Muscle layer of colon (tissue), 2 donors: ENCODE measurements at regions not wholly inside any gene's neighbourhood (a gene's known extent, or its start where the extent isn't known, plus 50 kb on each side); places are given as distances from the start of the nearest gene placed in this dataset.

Experiments used
- H3K27ac ChIP-seq: one replicate; pipeline ENCODE4 v1.7.0; 2013; ENCODE audit warnings: low read depth, mild to moderate bottlenecking, low read length, moderate library complexity
- H3K27me3 ChIP-seq, 2 donors: one replicate each; pipeline ENCODE4 v1.7.0; 2013; ENCODE audit warnings: low read length in 2 of 2, mild to moderate bottlenecking in 2 of 2; ENCODE audit not compliant: insufficient read depth in 2 of 2, control insufficient read depth in 1 of 2
- H3K36me3 ChIP-seq: one replicate; pipeline ENCODE4 v1.7.0; 2013; ENCODE audit warnings: mild to moderate bottlenecking, low read length; ENCODE audit not compliant: insufficient read depth
- H3K4me1 ChIP-seq: one replicate; pipeline ENCODE4 v1.7.0; 2013; ENCODE audit warnings: mild to moderate bottlenecking, low read length; ENCODE audit not compliant: insufficient read depth
- H3K4me3 ChIP-seq, 2 donors: one replicate each; pipeline ENCODE4 v1.7.0; 2013; ENCODE audit warnings: low read length in 2 of 2, low read depth in 1 of 2, mild to moderate bottlenecking in 1 of 2, moderate library complexity in 1 of 2
- H3K9ac ChIP-seq: one replicate; pipeline ENCODE4 v1.7.0; 2013; ENCODE audit warnings: low read length
- H3K9me3 ChIP-seq: one replicate; pipeline ENCODE4 v1.7.0; 2013; ENCODE audit warnings: mild to moderate bottlenecking, low read length
- donor health status: abdominal sarcoma.
- donor health status: Adenocarcinoma of cecum.

DNA sequence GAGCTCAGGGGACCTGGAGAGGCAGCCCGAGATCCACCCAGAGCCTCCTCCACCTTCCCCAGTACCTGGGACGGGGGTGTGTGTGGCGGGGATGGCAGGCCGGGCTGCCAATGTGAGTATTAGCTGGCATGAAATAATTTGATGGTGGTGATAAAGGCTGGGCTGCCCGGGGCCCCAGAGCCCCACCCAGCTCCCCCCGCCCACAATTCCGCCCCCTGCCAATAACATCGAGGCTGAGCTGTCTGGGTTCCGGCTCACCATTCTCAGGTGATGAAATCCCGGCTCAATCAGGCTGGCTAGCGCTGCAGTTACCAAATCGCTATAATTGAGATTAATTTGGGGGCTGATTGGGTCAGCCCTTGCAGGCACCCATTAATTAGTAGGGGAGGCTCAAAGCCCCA is 103.8 kb upstream of the CASZ1 start:
- Histone ChIP-seq H3K36me3 (no peaks in the 10 kb centered on the region), H3K27ac (no peak overlapping the region), H3K4me3 (no peak overlapping the region), H3K4me1 (no peaks in the 10 kb centered on the region), H3K9ac (no peak overlapping the region), H3K27me3 (peaks cover 0 to 26% of the 10 kb centered on the region in 2 donors), H3K9me3 (no peaks in the 10 kb centered on the region)

- Histone ChIP-seq H3K27ac (no peak overlapping the region), H3K9ac (no peak overlapping the region), H3K27me3 (peaks cover 0 to 26% of the 10 kb centered on the region in 2 donors), H3K9me3 (no peaks in the 10 kb centered on the region), H3K4me3 (no peak overlapping the region), H3K4me1 (no peaks in the 10 kb centered on the region), H3K36me3 (no peaks in the 10 kb centered on the region)
Observed at GRCh38 chr1:10900691-10901090, 104.2 kb upstream of the CASZ1 start.

GRCh38 chr1:10901091-10901890 is 104.8 kb upstream of the CASZ1 start:
- Histone ChIP-seq H3K4me1 (no peaks in the 10 kb centered on the region), H3K27me3 (peaks cover 0 to 30% of the 10 kb centered on the region in 2 donors), H3K27ac (no peak overlapping the region), H3K9ac (no peak overlapping the region), H3K36me3 (no peaks in the 10 kb centered on the region), H3K4me3 (no peak overlapping the region), H3K9me3 (no peaks in the 10 kb centered on the region)

GRCh38 chr1:10901891-10902805 is 105.7 kb upstream of the CASZ1 start:
- Histone ChIP-seq H3K4me1 (no peaks in the 10 kb centered on the region), H3K27ac (no peak overlapping the region), H3K36me3 (no peaks in the 10 kb centered on the region), H3K4me3 (no peak overlapping the region), H3K9me3 (no peaks in the 10 kb centered on the region), H3K9ac (no peak overlapping the region), H3K27me3 (peaks cover 0 to 33% of the 10 kb centered on the region in 2 donors)

GRCh38 chr1:10903421-10903820 is 107.0 kb upstream of the CASZ1 start:
- Histone ChIP-seq H3K9ac (no peak overlapping the region), H3K27me3 (peaks cover 0 to 28% of the 10 kb centered on the region in 2 donors), H3K4me1 (no peaks in the 10 kb centered on the region), H3K36me3 (no peaks in the 10 kb centered on the region), H3K27ac (no peak overlapping the region), H3K4me3 (no peak overlapping the region), H3K9me3 (no peaks in the 10 kb centered on the region)

DNA sequence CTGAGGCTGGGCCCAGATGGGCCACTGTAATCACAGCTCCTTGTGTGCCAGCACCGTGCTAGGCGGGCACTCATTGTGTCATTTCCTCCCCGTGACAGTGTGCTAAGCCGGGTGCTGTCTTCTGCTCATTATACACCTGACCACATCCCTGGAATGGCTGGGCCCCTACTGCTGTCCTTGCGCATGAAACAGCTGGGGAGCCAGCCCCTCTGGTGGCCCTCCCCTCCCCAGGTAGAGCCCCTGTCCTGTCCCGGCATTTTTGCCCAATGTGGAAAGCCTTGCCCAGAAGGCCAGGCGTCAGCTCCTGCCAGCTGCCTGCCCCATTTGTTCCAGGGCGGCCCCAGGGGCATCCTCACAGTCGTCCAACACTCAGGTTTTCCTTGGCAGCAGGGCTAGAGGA is 107.4 kb upstream of the CASZ1 start:
- Histone ChIP-seq H3K36me3 (no peaks in the 10 kb centered on the region), H3K27me3 (peaks cover 0 to 24% of the 10 kb centered on the region in 2 donors), H3K4me3 (no peak overlapping the region), H3K9ac (no peak overlapping the region), H3K9me3 (no peaks in the 10 kb centered on the region), H3K27ac (no peak overlapping the region), H3K4me1 (no peaks in the 10 kb centered on the region)

- Histone ChIP-seq H3K27ac (no peak overlapping the region), H3K9ac (no peak overlapping the region), H3K4me3 (no peak overlapping the region), H3K27me3 (peaks cover 0 to 20% of the 10 kb centered on the region in 2 donors), H3K9me3 (no peaks in the 10 kb centered on the region), H3K36me3 (no peaks in the 10 kb centered on the region), H3K4me1 (no peaks in the 10 kb centered on the region)
Observed at GRCh38 chr1:10904396-10905358, 107.8 kb upstream of the TARDBP start.

DNA sequence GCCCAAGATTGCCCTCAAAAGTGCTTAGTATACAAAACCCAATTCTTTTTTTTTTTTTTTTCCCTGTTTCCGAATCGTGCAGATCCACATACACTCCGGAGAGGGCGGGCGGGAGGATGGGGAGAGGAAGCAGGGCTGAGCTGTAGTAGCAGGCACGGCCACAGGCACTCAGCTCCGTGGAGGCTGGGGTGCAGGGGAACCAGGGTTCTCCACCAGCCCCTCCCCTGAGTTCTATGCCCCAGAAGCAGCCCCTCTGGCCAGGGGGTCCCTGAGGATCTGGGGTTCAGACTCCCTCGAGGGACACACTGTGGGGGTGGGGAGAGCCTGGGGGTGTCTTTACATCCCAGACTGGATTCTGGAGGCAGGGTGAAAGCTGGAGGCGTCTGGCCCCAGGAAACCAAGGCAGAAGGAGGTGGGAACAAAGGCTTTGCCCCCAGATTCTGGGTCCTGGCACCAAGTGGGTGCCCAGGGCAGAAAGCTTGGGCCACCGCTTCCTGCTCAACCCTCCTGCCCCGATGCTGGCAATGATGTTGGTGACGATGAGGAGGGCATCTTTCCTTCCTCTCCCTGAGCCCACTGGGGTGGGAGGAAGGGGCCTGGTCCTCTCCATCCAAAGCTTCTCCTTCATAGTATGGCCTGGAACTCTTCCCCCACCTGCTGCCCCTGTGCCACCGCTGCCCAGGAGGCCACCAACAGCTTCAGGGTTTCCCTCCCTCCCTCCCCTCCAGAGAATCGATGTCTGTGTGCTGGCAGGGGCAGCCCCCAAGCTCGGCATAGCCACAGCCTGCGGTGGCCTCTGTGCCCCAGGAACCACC is 106.4 kb upstream of the TARDBP start:
- Histone ChIP-seq H3K9me3 (no peaks in the 10 kb centered on the region), H3K4me1 (no peaks in the 10 kb centered on the region), H3K36me3 (no peaks in the 10 kb centered on the region), H3K27ac (no peak overlapping the region), H3K4me3 (no peak overlapping the region), H3K27me3 (peaks cover 0 to 10% of the 10 kb centered on the region in 2 donors), H3K9ac (no peak overlapping the region)

- Histone ChIP-seq H3K4me1 (no peaks in the 10 kb centered on the region), H3K9ac (no peak overlapping the region), H3K36me3 (no peaks in the 10 kb centered on the region), H3K27ac (no peak overlapping the region), H3K9me3 (no peaks in the 10 kb centered on the region), H3K4me3 (no peak overlapping the region), H3K27me3 (peaks cover 0 to 10% of the 10 kb centered on the region in 2 donors)
Observed at GRCh38 chr1:10906866-10907519, 105.5 kb upstream of the TARDBP start.

DNA sequence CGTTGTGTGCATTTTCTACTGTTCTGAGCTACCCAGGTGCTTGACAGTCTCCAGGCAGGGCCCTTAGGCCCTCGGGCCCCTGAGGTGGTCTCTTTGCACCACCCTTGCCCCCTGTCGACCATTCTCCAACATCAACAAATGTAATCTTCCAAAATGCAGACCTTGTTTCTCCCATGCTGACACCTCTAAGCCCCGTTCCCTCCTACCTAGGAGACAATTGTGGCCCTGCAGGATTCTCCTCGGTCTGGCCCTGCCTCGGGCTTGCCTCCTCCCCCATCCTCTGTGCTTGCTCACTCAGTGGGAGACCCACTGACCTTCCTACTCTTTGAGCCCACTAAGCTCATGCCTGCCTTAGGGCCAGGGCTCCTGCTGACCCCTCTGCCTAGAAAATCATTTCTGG is 104.2 kb upstream of the TARDBP start:
- Histone ChIP-seq H3K36me3 (no peaks in the 10 kb centered on the region), H3K9me3 (no peaks in the 10 kb centered on the region), H3K9ac (no peak overlapping the region), H3K4me3 (no peak overlapping the region), H3K27me3 (peaks cover 0 to 10% of the 10 kb centered on the region in 2 donors), H3K27ac (no peak overlapping the region), H3K4me1 (no peaks in the 10 kb centered on the region)
